Right kidney (tissue), 1 donor: ENCODE measurements at regions not wholly inside any gene's neighbourhood (a gene's known extent, or its start where the extent isn't known, plus 50 kb on each side); places are given as distances from the start of the nearest gene placed in this dataset.
A peak's percentile ranks its signal among the peaks of the same experiment; 100 is the strongest.
"Not testable (repeated sequence)": the region's sequence is repeated elsewhere in the genome, so short reads cannot be mapped to it uniquely, and the experiment has no call there.

Experiments used
- DNase-seq: peaks from one replicate; pipeline ENCODE4 v3.0.0-alpha.2; 2016

DNA sequence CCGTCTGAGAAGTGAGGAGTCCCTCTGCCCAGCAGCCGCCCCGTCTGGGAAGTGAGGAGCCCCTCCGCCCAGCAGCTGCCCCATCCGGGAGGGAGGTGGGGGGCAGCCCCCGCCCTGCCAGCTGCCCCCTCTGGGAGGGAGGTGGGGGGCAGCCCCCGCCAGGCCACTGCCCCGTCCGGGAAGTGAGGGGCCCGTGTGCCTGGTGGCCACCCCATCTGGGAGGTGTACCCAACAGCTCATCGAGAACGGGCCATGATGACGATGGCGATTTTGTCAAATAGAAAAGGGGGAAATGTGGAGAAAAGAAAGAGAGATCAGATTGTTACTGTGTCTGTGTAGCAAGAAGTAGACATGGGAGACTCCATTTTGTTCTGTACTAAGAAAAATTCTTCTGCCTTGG, 208.8 kb downstream of the KDM5D start:
- DNase-seq = not testable (repeated sequence)

DNA sequence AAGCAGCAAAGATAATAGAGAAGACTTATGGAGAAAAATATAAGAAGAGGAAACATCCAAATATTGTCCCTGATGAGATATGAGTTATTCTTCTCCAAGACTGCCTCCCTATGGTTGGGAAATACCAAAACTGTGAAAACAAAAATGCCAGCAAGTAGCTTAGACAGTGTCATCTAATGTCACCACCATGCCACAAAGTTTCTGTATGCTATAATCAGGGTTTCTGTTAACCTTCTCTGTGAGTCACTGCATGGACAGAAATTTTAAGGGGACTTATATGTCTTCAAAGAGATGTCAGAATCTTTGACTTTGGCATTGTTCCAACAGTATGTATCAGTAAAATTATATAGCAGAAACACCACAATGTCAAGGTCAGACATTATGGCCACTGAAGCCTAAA, 222.6 kb downstream of the KDM5D start:
- no peak for DNase-seq

DNA sequence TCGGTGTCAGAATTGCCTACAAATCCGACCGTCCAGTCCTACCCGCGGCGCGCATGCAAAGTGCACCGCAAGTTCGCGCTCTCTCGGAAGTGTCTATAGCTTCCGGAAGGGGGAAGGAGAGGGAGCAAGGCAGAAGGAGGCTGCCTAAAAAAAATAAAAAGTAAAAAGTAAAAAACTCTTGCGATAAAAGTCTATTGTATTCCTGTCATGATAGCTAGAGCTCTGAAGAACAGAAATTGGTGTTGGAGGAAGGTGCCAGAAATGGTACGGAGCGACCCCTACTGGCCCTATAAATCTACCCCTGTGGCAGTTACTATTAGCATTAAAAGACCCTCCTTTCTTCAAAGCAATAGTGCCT, 241.5 kb downstream of the KDM5D start:
- DNase-seq = no peak

DNA sequence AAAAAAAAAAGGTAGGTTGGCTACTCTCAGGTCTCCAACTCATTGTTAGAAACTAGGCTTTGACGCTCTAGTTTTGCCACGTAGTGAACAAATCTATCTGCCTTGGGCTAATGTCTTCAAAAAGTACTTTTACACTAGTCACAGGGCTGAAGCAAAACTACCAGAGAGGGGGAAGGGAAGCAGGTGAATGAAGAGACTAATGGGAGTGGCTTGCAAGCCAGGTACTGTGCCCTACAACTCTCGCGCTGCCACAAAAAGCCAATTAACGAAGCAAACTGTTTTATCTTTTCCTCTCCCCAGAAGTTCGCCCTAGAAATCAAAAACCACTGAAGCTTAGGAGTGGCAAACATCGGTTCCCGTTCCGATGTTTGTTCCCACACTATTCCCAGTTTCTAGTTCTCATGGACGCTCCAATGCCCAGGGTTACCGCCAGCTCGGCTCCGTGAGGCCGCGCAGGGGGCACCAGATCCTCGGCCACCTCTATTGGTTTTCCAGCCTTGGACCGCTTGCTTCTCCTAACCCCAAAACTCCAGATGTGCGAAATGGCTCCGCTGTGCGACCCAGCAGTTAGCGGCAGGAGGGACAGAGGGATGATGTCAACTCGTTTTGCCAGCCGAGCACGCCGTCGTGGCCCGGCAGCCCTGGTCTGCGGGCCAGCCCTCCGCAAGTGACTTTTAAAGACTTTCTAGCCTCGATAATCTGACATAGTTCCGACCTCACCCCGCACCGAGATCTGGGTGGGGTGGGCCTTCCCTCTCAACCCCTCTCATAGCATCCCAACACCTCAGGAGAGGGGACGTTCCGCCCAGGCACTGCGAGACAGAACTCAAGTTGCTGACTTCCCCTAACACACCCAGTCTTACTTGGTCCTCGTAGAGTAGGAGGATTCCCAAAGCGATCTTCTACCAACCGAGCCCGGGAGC, 242.1 kb downstream of the KDM5D start:
- DNase-seq = no peak

DNA sequence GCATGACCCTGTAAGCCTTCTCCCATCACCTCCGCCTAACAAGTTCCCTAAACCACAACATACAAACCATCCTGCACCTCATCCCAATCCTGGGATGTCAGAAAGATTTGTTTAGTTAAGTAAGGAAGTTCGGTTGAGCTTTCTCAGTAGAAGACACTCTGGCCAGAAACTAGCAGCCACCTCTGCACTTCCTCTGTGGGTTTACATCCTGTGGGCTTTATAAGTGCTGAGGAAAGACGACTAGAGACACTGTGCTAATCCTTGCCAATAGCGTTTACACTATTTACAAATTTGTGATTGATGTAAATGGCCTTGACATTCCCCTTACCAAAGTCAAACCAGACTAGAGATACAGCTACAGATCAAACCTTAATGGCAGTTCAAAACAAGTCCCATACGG, 246.0 kb downstream of the KDM5D start:
- no peak for DNase-seq

DNA sequence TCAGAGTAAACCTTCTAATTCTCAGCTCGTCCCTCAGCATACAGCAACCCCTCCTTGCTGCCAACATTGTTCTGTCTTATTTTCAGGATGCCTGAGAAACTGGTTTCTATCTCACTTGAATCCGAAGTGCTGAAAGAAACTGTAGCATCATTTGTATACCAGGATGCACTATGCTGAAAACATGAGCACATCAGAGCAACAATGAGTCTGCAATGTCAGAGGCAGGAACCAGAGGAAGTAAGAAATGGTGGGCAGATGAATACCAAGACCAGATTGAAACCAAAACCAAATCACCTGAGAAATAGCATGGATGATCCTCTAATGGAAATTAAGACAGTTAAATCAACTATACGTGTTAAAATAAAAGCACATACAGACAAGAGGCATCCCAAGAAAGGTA, 257.0 kb downstream of the KDM5D start:
- DNase-seq = no peak

DNA sequence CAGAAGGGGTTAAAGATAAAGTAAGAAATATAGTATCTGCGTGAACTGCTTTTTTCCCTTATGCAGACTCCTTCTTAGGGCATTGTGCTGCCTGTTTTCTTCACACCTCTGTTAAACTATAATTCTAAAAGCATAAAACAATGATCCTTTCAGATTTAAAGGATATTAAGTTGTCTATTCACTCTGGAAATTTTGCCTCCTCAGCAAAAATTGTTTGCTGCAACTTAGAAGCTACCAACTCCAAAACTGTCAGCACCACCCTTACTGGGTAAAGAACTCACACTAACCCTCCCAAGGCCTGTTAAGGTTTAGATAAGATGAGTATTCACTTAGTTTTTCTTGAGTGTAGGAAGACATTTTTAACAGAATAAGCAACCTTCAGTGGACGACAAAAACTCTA, 259.5 kb downstream of the KDM5D start:
- DNase-seq = no peak

DNA sequence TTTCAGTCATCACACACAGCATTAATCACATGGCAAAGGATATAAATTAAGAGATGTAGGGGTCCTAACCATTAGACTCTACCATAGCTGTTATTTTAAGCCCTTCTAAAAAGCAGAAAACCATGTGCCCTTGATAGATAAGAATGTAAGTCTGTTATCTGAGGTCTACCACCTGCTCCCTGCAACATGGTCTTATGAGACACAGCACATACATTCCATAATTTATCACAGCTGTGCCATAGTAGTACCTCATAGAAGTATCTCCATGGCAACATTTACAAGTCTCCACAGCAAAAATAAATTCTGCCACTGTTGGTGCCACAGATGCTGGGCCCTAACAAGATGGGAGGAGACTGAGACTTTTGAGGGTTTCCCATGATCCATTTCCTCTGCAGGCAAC, 265.4 kb downstream of the KDM5D start:
- DNase-seq = no peak

DNA sequence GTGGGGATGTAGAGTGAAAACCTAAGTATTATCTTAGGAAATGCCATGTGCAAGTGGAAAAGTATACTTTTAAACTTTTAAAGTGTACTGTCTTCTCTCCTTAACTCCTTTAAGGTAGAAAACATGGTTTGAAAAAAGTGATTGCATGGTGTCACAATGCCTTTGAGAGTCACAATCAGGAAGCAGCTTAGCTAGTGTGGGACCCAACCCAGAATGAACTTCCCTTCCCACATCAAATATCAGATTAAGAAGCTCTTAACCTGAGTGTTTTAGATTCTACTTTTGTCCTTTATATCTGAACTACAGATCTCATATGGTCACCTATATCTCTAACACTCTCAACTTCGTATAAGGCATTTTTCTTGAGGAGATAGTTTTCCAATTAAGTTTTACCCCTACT, 266.6 kb downstream of the KDM5D start:
- DNase-seq = no peak

DNA sequence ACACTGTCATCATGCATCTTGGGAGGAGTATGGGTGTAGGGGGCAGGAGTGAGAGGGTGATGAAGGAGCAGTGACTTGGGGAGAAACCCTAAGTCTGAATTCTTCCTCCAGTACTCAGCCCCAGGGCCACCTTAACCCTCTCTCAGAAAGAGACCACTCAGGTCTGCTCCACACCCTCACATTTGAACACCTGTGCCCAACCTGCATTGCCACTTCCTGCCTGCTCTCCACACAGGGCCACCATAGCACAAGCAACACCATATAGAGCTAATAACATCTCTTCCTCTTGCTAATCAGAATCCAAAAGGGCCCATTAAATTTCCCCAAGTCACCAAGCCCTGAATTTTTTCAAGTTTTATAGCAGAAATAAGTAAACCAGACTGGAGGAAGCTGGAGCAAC, 278.7 kb downstream of the KDM5D start:
- DNase-seq = no peak

DNA sequence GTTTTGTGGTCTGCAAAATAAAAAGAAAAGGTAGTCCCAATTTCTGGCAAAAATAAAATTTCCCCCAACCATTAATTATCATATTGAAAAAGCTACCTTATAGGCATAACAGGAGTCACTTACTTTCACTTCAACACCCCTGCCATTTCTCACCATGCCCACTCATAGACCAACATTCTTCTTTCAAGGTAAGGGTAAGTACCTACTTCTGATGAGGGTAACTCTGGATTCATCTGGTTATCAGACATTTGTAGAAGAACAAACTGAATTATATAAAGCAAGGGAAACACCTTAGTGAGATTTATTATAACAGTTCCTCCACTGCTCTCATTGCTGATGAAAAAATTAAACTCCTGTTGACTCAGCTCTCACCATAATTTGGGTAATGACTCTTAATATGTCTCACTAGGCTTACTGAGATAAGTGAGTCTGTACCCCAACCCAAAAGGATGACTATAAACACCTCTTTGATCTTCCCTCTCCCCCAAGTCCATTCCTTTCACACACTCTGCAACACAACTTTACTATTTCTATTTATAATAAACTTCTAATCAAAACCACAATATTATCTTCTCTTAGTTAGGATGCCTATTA, 287.6 kb downstream of the KDM5D start:
- DNase-seq = no peak

DNA sequence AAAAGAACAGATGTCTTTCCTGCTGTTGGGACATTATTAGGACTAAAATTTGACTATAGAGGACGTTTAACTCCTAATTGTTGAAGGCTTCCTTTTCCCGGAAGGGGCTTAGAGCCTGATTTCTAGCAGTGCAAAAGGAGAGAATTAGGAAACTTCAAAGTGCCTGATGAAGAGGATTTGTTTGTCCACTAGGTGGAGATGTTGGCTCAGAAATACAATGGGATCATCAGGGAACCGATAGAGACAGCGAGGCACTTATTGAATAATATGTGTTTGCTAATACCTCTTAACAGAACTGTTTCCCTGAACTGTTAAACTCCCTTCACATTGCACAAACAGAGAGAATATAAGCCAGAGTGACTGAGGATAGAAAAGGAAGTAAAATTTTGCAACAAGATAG, 311.5 kb downstream of the KDM5D start:
- peak; percentile 0 for DNase-seq

DNA sequence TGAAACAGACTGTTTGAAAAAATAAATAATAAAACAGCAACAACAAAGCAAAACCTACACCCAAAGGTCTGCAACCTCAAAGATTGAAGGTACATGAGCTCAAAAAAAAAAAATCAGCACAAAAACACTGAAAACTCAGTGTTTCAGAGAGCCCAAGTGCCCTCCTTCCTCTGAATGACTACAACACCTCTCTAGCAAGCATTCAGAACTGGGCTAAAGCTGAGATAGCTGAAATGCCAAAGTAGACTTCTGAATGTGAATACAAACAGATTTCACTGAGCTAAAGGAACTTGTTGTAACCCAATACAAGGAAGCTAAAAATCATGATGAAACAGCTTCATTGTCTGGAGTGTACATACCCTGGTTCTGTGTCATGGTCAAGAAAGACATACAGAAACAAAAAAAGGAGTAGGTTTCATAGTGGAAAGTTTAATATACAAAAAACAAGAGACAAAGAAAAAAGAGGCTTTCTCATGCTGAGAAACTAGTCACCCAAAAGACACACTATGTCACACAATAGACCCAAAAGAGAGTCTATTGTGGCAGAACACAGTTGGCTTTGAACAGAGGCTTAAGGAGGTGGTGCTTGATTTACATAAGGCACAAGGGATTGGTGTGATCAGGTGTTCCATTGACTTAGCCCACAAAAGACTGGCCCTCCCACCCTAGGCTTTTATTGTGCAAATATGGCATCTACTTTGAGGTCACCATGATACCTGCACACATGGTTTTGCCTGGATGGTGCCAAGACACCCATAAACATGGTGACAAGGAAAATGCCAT, 316.6 kb downstream of the KDM5D start:
- DNase-seq = no peak

DNA sequence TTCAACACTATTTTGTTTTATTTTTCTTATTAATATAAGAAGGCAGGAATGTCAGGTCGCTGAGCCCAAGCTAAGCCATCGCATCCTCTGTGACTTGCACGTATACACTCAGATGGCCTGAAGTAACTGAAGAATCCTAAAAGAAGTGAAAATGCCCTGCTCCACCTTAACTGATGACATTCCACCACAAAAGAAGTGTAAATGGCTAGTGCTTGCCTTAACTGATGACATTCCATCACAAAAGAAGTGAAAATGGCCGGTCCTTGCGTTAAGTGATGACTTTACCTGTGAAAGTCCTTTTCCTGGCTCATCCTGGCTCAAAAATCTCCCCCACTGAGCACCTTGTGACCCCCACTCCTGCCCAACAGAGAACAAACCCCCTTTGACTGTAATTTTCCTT, 317.3 kb downstream of the KDM5D start:
- DNase-seq = not testable (repeated sequence)

DNA sequence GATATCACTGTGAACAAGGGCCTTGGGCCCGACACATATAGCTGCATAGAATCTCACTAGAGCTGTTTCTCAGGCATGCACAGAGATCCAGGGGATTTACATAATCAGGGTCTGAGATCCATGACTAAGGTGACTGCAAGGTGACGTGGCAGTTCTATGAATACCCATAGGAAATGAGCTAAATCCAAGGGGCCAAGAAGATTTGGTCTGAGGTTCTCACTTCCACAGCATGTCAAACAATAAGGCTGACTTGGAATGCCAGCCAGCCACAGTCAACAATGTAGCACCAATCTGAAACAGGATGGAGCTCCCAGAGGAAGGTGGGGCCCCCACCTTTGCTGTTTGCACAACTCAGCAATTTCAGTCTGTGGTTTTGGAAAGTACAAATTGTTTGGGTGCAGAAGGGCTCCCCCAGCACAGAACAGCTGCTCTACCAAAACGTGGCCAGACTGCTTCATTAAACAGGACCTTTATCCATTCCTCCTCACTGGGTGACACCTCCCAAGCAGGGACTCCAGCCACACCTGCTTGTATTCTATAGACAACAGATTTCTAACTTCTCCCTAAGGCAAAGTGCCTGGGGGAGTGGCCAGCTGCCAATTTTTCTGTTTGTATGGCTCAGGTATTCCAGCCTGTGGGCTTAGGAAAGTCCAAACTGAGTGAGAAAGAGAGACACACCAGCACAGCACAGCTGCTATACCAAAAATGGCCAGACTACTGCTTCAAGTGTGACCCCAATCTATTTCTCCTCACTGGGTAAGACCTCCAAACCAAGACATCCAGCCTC, 333.4 kb downstream of the KDM5D start:
- DNase-seq = no peak

DNA sequence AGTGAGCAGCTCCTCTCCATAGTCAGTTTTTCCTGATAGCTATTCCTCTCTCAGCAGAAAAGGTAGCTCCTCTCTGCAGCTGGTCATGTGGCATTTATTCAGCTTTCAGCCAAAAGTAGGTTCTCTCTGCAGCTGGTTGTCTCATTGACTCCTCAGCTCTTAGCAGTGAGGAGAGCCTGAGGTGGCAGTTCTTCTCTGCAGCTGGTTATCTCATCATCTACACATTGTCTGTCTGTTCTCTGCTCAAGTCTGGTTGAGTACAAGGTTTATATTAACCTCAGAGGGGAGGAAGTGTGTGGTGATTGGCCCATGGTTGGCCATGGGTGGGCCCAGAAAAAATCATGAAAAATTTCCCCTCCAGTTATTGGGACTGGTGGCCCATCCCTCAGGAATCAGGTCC, 338.3 kb downstream of the KDM5D start:
- no peak for DNase-seq

DNA sequence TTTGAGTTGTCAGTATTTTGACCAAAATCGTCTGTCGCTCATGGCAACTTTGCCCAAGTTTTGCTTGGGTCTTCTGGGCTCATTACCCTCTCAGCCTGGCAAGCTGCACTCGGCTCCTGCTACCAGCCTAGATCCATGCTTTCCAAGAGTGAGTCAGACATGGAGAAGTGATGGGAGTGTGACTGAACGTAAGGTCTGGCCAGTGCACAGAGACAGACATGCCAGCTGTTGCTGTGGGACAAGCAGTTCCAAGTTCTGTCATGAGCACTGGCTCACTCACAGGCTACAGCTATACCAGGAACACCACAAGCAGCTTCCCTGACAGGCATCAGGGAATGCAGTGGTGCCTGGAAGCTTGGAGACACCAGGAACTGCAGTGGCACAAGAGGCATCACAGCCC, 338.9 kb downstream of the KDM5D start:
- no peak for DNase-seq

DNA sequence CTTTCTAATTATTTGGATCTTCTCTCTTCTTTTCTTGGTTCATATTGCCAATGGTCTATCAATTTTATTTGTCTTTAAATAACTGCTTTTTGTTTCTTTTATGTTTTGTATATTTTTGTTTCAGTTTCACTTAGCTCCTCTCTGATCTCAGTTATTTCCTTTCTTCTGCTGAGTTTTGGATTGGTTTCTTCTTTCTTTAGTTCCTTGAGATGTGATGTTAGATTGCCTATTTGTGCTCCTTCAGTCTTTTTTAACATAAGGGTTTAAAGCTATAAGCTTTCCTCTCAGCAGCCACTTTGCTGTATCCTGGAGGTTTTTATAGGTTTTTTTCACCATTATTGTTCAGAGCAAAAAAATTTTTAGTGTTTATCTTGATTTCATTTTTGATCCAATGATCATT, 351.6 kb downstream of the KDM5D start:
- DNase-seq = no peak

DNA sequence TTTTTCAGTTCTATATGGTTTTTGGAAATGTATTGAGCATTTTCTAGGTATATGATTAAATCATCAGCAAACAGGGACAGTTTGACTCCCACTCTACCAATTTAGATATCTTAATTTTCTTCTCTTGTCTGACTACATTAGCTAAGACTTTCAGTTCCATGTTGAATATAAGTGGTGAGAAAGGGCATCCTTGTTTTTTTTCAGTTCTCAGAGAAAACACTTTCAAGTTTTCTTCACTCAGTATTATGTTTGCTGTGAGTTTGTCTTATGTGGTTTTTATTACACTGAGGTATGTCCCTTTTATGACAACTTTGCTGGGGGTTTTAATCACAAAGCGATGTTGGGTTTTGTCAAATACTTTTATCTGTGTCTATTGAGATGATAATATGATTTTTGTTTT, 352.6 kb downstream of the KDM5D start:
- no peak for DNase-seq

DNA sequence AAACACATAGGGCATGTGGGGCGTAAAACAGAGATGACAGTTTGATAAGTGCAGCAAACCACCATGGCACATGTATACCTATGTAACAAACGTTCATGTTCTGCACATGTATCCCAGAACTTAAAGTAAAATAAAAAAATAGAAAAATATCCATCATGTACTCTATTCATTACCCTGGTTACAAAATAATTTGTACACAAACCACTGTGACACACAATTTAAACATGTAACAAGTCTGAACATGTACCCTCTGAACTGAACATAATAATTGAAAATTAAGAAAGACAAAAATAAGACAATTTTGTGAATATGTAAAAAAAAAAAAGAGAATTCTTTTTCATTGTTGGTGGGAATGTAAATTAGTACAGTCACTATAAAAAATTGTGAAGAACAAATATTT, 379.2 kb downstream of the KDM5D start:
- no peak for DNase-seq

DNA sequence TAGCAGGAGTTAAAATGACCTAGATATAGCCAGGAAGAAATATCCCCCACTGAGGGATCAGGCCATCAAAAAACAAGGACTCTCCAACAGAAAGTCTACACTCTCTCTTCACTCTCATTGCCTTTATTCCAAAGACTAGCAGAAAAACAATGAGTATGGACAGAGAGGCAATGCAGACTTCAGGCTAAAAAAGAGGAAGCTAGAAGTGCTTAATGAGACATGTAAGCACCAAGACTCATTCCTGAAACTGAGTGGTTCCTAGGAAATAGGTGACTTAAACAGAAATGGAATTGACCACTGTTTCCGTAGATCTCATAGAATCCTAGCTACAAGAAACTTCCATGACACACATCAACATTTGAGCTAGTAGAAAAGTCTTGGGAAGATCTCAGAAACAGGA, 387.3 kb downstream of the KDM5D start:
- DNase-seq = no peak

DNA sequence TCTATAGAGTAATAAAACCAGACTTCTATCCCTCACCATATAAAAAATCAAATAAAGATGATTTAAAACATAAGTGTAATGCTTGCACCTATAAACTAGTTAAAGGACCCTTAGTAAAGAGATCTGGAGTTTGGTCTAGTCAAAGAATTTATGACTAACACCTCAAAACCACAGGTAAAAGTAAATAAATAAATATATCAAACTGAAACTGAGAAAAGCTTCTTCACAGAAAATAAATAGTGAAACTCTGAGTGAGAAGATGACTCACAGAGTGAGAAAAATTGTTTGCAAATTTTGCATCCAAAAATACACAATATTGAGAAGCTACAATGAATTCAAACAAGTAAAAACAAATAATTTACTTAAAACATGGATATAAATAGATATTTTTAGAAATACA, 387.8 kb downstream of the KDM5D start:
- DNase-seq = no peak

DNA sequence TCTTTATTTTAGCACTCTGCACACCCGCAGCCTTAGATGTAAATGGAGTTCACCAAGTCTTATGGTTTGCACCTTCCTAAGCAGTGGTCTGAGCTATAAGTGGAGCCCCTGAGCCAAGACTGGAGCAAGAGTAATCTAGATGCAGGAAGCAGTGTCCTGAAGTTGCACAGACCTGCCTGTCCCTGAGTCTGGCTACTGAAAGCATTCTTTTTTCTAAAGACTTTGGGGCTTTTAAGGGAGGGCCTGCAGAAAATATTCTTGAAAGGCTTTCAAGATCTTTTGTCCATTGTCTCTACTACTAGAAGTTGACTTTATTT, 389.7 kb downstream of the KDM5D start:
- DNase-seq = no peak
